ENCODE measurements at regions not wholly inside any gene's neighbourhood (a gene's known extent, or its start where the extent isn't known, plus 50 kb on each side); places are given as distances from the start of the nearest gene placed in this dataset.

GRCh38 chr1:218034468-218034867 lies 250.6 kb upstream of the RRP15 start:
- Mint-ChIP-seq H3K27ac (ENCODE audit: unreplicated experiment) (no peak overlapping the region), H3K27me3 (ENCODE audit: unreplicated experiment) (peaks cover 2% of the 10 kb centered on the region), H3K4me1 (ENCODE audit: low read depth, unreplicated experiment) (peaks cover 19% of the 10 kb centered on the region), H3K36me3 (ENCODE audit: unreplicated experiment) (peaks cover 4% of the 10 kb centered on the region), H3K4me3 (ENCODE audit: unreplicated experiment) (no peak overlapping the region), H3K9me3 (ENCODE audit: unreplicated experiment) (no peaks in the 10 kb centered on the region)
- peak; percentile 46 for DNase-seq
- TF ChIP-seq CTCF (IDR thresholded peaks at IDR 0.05; ENCODE audit: partially characterized antibody, unreplicated experiment) = no peak

- Mint-ChIP-seq H3K4me1 (ENCODE audit: low read depth, unreplicated experiment) (peaks cover 4% of the 10 kb centered on the region), H3K4me3 (ENCODE audit: unreplicated experiment) (peak overlapping the region; percentile 16), H3K27me3 (ENCODE audit: unreplicated experiment) (no peaks in the 10 kb centered on the region), H3K9me3 (ENCODE audit: unreplicated experiment) (no peaks in the 10 kb centered on the region), H3K27ac (ENCODE audit: unreplicated experiment) (no peak overlapping the region), H3K36me3 (ENCODE audit: unreplicated experiment) (no peaks in the 10 kb centered on the region)
- no peak for DNase-seq
- no peak for TF ChIP-seq CTCF (IDR thresholded peaks at IDR 0.05; ENCODE audit: partially characterized antibody, unreplicated experiment)
Observed at GRCh38 chr1:218048828-218049420, 236.2 kb upstream of the RRP15 start.

- no peak overlapping the region for H3K4me3 Mint-ChIP-seq (ENCODE audit: unreplicated experiment)
- DNase-seq = no peak
Observed at GRCh38 chr1:218049641-218050040, 235.5 kb upstream of the RRP15 start.

GRCh38 chr1:218058730-218059129 lies 226.4 kb upstream of the RRP15 start:
- H3K27me3 Mint-ChIP-seq (ENCODE audit: unreplicated experiment) = no peaks in the 10 kb centered on the region
- no peak overlapping the region for H3K4me3 Mint-ChIP-seq (ENCODE audit: unreplicated experiment)
- no peaks in the 10 kb centered on the region for H3K36me3 Mint-ChIP-seq (ENCODE audit: unreplicated experiment)
- no peaks in the 10 kb centered on the region for H3K9me3 Mint-ChIP-seq (ENCODE audit: unreplicated experiment)
- no peaks in the 10 kb centered on the region for H3K4me1 Mint-ChIP-seq (ENCODE audit: low read depth, unreplicated experiment)
- no peak overlapping the region for H3K27ac Mint-ChIP-seq (ENCODE audit: unreplicated experiment)
- DNase-seq = no peak
- TF ChIP-seq CTCF (IDR thresholded peaks at IDR 0.05; ENCODE audit: partially characterized antibody, unreplicated experiment) = no peak

More at GRCh38 chr1:218049641-218050040, 235.5 kb upstream of the RRP15 start:
- Mint-ChIP-seq H3K27ac (ENCODE audit: unreplicated experiment) (no peak overlapping the region), H3K4me1 (ENCODE audit: low read depth, unreplicated experiment) (peaks cover 4% of the 10 kb centered on the region), H3K9me3 (ENCODE audit: unreplicated experiment) (no peaks in the 10 kb centered on the region), H3K27me3 (ENCODE audit: unreplicated experiment) (no peaks in the 10 kb centered on the region), H3K36me3 (ENCODE audit: unreplicated experiment) (no peaks in the 10 kb centered on the region)
- no peak for TF ChIP-seq CTCF (IDR thresholded peaks at IDR 0.05; ENCODE audit: partially characterized antibody, unreplicated experiment)

GRCh38 chr1:218064426-218064825 lies 220.7 kb upstream of the RRP15 start:
- DNase-seq = no peak
- Mint-ChIP-seq H3K4me3 (ENCODE audit: unreplicated experiment) (no peak overlapping the region), H3K9me3 (ENCODE audit: unreplicated experiment) (no peaks in the 10 kb centered on the region), H3K4me1 (ENCODE audit: low read depth, unreplicated experiment) (no peaks in the 10 kb centered on the region), H3K27me3 (ENCODE audit: unreplicated experiment) (no peaks in the 10 kb centered on the region), H3K36me3 (ENCODE audit: unreplicated experiment) (no peaks in the 10 kb centered on the region), H3K27ac (ENCODE audit: unreplicated experiment) (no peak overlapping the region)
- TF ChIP-seq CTCF (IDR thresholded peaks at IDR 0.05; ENCODE audit: partially characterized antibody, unreplicated experiment) = no peak

All from glutamatergic neuron (in vitro differentiated cells).